Kasumi-1 (cell line): ENCODE measurements at regions not wholly inside any gene's neighbourhood (a gene's known extent, or its start where the extent isn't known, plus 50 kb on each side); places are given as distances from the start of the nearest gene placed in this dataset.

ENCODE experiments used
- DNase-seq, 2 experiments: peaks; one replicate each; lab custom pipeline; 2025; lab: John Stamatoyannopoulos, UW

GRCh38 chr2:145723872-145724271, 1204.0 kb upstream of the ZEB2 start:
- DNase-seq = no peak

- DNase-seq = no peak
Observed at GRCh38 chr2:145721681-145722080, 1201.8 kb upstream of the ZEB2 start.

GRCh38 chr2:145715601-145716000, 1195.7 kb upstream of the ZEB2 start:
- no peak for DNase-seq

GRCh38 chr2:145710303-145710702, 1190.4 kb upstream of the ZEB2 start:
- no peak for DNase-seq

- no peak for DNase-seq
Observed at GRCh38 chr2:145702305-145702704, 1182.4 kb upstream of the ZEB2 start.

- DNase-seq = no peak
Observed at GRCh38 chr2:145692971-145693478, 1173.1 kb upstream of the ZEB2 start.

GRCh38 chr2:145691659-145692058, 1171.7 kb upstream of the ZEB2 start:
- DNase-seq = no peak

- DNase-seq = no peak
Observed at GRCh38 chr2:145690183-145690778, 1170.4 kb upstream of the ZEB2 start.

GRCh38 chr2:145689277-145689676, 1169.4 kb upstream of the ZEB2 start:
- DNase-seq = no peak

- no peak for DNase-seq
Observed at GRCh38 chr2:145688156-145688555, 1168.2 kb upstream of the ZEB2 start.

GRCh38 chr2:145687442-145688134, 1167.7 kb upstream of the ZEB2 start:
- DNase-seq = no peak

- DNase-seq = no peak
Observed at GRCh38 chr2:145685383-145686050, 1165.6 kb upstream of the ZEB2 start.

- DNase-seq = peak in 1 of 2 experiments; percentile 21
Observed at GRCh38 chr2:145682546-145683157, 1162.7 kb upstream of the ZEB2 start.

- no peak for DNase-seq
Observed at GRCh38 chr2:145680276-145680675, 1160.4 kb upstream of the ZEB2 start.

GRCh38 chr2:145677371-145677770, 1157.5 kb upstream of the ZEB2 start:
- no peak for DNase-seq

- no peak for DNase-seq
Observed at GRCh38 chr2:145674705-145675104, 1154.8 kb upstream of the ZEB2 start.

GRCh38 chr2:145669301-145669700, 1149.4 kb upstream of the ZEB2 start:
- DNase-seq = no peak

- no peak for DNase-seq
Observed at GRCh38 chr2:145666552-145666951, 1146.6 kb upstream of the ZEB2 start.

GRCh38 chr2:145657265-145657664, 1137.3 kb upstream of the ZEB2 start:
- no peak for DNase-seq

- no peak for DNase-seq
Observed at GRCh38 chr2:145655165-145655765, 1135.3 kb upstream of the ZEB2 start.

GRCh38 chr2:145654746-145655145, 1134.8 kb upstream of the ZEB2 start:
- DNase-seq = no peak

- DNase-seq = no peak
Observed at GRCh38 chr2:145654156-145654555, 1134.2 kb upstream of the ZEB2 start.
